Kidney (tissue), 13 donors: ENCODE measurements at regions not wholly inside any gene's neighbourhood (a gene's known extent, or its start where the extent isn't known, plus 50 kb on each side); places are given as distances from the start of the nearest gene placed in this dataset.

Experiments
- DNase-seq, 5 donors: peaks; one replicate each; pipeline ENCODE4 v3.0.0-alpha.2; 2013 to 2020
- FAIRE-seq: peaks from 2 replicates; lab custom pipeline; 2012; peaks lifted over from hg19 to GRCh38; lab: Jason Lieb, UNC
- H3K27ac ChIP-seq, 2 donors: one replicate each; pipeline ENCODE4 v1.7.0; 2013; ENCODE audit warnings: low read depth in 2 of 2, low read length in 2 of 2, inconsistent platforms in 1 of 2
- H3K27me3 ChIP-seq: one replicate; pipeline ENCODE4 v1.7.1; 2013; ENCODE audit warnings: low read length, inconsistent platforms; ENCODE audit not compliant: control insufficient read depth, insufficient read depth
- H3K36me3 ChIP-seq, 3 donors: one replicate each; pipeline versions ENCODE4 v1.7.0 to v1.7.1; 2013; ENCODE audit warnings: low read length in 3 of 3, control low read depth in 1 of 3, inconsistent platforms in 1 of 3; ENCODE audit not compliant: insufficient read depth in 3 of 3, control insufficient read depth in 2 of 3
- H3K4me1 ChIP-seq, 3 donors: one replicate each; pipeline versions ENCODE4 v1.7.0 to v1.7.1; 2013; ENCODE audit warnings: low read length in 3 of 3, inconsistent platforms in 1 of 3, low read depth in 1 of 3; ENCODE audit not compliant: control insufficient read depth in 2 of 3, insufficient read depth in 2 of 3
- H3K4me3 ChIP-seq, 3 donors: one replicate each; pipeline versions ENCODE4 v1.7.0 to v1.8.1; 2013; ENCODE audit warnings: low read length in 3 of 3, control low read depth in 1 of 3, inconsistent platforms in 1 of 3
- H3K9ac ChIP-seq, 3 donors: one replicate each; pipeline versions ENCODE4 v1.7.0 to v1.7.1; 2013; ENCODE audit warnings: low read length in 3 of 3, control low read depth in 1 of 3, inconsistent platforms in 1 of 3
- H3K9me3 ChIP-seq, 3 donors: one replicate each; pipeline versions ENCODE4 v1.7.0 to v1.7.1; 2013; ENCODE audit warnings: low read length in 3 of 3, control low read depth in 1 of 3, inconsistent platforms in 1 of 3; ENCODE audit not compliant: control insufficient read depth in 2 of 3, insufficient read depth in 1 of 3
- CTCF ChIP-seq: IDR thresholded peaks from 3 replicates; pipeline ENCODE4 v1.5.1; 2012; ENCODE audit warnings: mild to moderate bottlenecking, moderate library complexity, borderline replicate concordance; ENCODE audit not compliant: insufficient read depth; ENCODE audit errors: extremely low read depth
- intact Hi-C: fragments of 100-400 bp; cut with DNase I; formaldehyde crosslinking; loops from one replicate; pipeline ENCODE4 v1.11.1; 2022
- donor health status: control.
- donor health status: control.
- donor health status: control.
- donor health status: control.
- donor health status: control.
- donor health status: DM: yes; HTN: yes; CAD: no.
- donor health status: Normal renal cell carcinoma (clear cell type).

DNA sequence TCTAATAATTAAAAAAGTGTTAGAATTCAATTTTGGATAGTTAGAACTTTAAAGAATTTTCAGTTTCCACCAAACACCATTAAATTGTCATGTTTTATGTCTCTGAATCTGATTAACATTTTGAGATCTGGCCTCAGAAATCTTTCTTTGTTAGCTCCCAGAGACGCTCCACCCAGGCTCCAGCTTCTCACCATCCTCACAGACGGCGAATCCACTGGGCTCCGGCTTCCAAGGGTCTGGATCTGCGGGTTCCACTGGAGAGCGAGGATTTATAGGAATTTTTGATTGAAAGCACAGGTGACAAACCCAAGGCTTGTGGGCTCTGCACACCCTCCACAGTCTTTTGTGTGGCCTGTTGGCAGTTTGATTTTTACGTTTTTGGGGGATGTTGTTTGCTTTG lies 160.6 kb downstream of the URI1 start:
- Histone ChIP-seq H3K27me3 (no peaks in the 10 kb centered on the region), H3K9me3 (no peaks in the 10 kb centered on the region), H3K27ac (no peak overlapping the region), H3K4me3 (no peak overlapping the region), H3K9ac (no peak overlapping the region), H3K36me3 (no peaks in the 10 kb centered on the region), H3K4me1 (no peaks in the 10 kb centered on the region)
- FAIRE-seq (no peak), DNase-seq (no peak)
- no peak for TF ChIP-seq CTCF
- intact Hi-C loops, result no loop called here

DNA sequence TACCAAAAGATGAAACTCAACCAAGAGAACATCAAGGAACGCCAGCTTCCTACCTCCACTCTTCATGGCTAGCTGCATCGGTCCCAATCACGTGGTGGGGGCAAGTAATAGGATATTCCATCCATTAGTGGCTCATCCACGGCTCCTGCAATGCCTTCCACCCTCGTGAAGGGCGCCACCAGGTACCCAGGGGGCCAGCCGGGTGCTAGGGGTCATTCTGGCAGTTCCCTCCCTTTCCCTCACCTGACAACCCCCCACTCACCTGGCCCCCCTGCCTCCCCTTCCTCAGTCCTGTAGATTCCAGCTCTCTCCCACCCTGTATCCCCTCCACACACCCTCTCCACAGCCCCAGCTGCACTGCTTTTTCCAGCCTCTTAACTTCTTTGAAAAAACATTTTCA lies 161.9 kb downstream of the URI1 start:
- no peaks in the 10 kb centered on the region for H3K27me3 ChIP-seq
- H3K27ac ChIP-seq, result no peak overlapping the region
- H3K9me3 ChIP-seq, result no peaks in the 10 kb centered on the region
- H3K4me3 ChIP-seq, result no peak overlapping the region
- no peaks in the 10 kb centered on the region for H3K36me3 ChIP-seq
- DNase-seq (no peak), FAIRE-seq (no peak)
- TF ChIP-seq CTCF, result no peak
- no peaks in the 10 kb centered on the region for H3K4me1 ChIP-seq
- intact Hi-C loops, result no loop called here
- H3K9ac ChIP-seq, result no peak overlapping the region

DNA sequence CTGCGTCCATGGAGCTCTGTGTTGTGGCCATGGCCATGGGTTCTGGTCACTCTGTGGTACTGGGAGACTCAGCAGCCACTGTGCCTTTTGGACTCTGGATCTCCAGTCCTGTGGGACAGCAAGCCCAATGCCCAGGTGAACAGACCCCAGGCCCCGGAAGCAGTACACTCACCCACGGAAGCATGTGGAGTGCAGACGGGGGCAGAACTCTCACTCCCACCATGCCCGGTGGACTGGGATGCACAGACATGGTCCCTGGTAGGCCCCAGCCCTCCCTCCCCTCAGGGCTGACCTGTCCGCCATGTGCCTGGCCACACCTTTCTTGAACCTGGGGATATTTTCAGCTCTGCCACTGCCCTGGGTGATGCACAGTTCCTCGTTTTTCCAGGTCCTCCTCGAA lies 163.3 kb downstream of the URI1 start:
- no peaks in the 10 kb centered on the region for H3K27me3 ChIP-seq
- intact Hi-C loops, result no loop called here
- H3K4me3 ChIP-seq, result no peak overlapping the region
- no peaks in the 10 kb centered on the region for H3K4me1 ChIP-seq
- H3K27ac ChIP-seq, result no peak overlapping the region
- FAIRE-seq (no peak), DNase-seq (peak in 1 of 5 donors; percentile 30)
- H3K9me3 ChIP-seq, result no peaks in the 10 kb centered on the region
- no peak overlapping the region for H3K9ac ChIP-seq
- no peak for TF ChIP-seq CTCF
- no peaks in the 10 kb centered on the region for H3K36me3 ChIP-seq

DNA sequence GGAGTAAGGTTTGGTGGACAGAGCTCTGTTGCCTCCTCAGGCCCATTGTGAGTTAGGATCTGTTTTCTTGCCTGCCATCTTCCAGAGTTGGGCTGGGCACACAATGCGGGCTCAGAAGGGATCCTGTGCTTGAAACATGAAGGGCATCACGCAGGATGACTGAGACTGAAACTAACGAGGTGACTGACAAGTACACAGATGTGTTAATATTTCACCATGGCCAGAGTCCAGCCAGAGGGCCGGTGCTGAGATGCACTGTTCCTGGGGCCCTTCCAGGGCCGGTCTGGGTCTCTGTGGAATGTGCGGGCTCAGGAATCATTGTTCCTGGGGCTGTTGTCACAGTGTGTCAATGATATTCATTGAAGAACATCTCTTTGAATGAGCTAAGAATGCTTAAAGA lies 163.7 kb downstream of the URI1 start:
- no peak for DNase-seq
- H3K4me3 ChIP-seq, result no peak overlapping the region
- no peak overlapping the region for H3K27ac ChIP-seq
- no peaks in the 10 kb centered on the region for H3K36me3 ChIP-seq
- no peak overlapping the region for H3K9ac ChIP-seq
- no peaks in the 10 kb centered on the region for H3K27me3 ChIP-seq
- intact Hi-C loops, result no loop called here
- no peaks in the 10 kb centered on the region for H3K9me3 ChIP-seq
- H3K4me1 ChIP-seq, result no peaks in the 10 kb centered on the region
- TF ChIP-seq CTCF, result no peak
- no peak for FAIRE-seq
